GM12873 (cell line): ENCODE measurements at regions not wholly inside any gene's neighbourhood (a gene's known extent, or its start where the extent isn't known, plus 50 kb on each side); places are given as distances from the start of the nearest gene placed in this dataset.

Source experiments
- CTCF ChIP-seq: IDR thresholded peaks from 2 replicates; pipeline ENCODE4 v1.5.1; 2012; ENCODE audit warnings: low read depth, mild to moderate bottlenecking, moderate library complexity, low read length, control low read depth; ENCODE audit not compliant: insufficient read depth; ENCODE audit errors: missing control alignments

GRCh38 chr13:63195726-63196125, 1780.1 kb upstream of the PCDH20 start:
- TF ChIP-seq CTCF: no peak

GRCh38 chr13:63190742-63191141, 1775.1 kb upstream of the PCDH20 start:
- TF ChIP-seq CTCF: no peak

- TF ChIP-seq CTCF: no peak
These were observed 1774.6 kb upstream of the PCDH20 start for GRCh38 chr13:63190219-63190618.

- no peak for TF ChIP-seq CTCF
These were observed 1774.1 kb upstream of the PCDH20 start for GRCh38 chr13:63189712-63190111.

- no peak for TF ChIP-seq CTCF
These were observed 1769.0 kb upstream of the PCDH20 start for GRCh38 chr13:63184693-63185092.

- no peak for TF ChIP-seq CTCF
These were observed 1759.9 kb upstream of the PCDH20 start for GRCh38 chr13:63175536-63175935.

GRCh38 chr13:63167699-63168337, 1752.2 kb upstream of the PCDH20 start:
- no peak for TF ChIP-seq CTCF

- TF ChIP-seq CTCF: no peak
These were observed 1750.7 kb upstream of the PCDH20 start for GRCh38 chr13:63166345-63166744.
